Activated naive CD4-positive, alpha-beta T cell treated with anti-CD3 and anti-CD28 coated beads, Interleukin-2, amount 50 U/mL, for 72 hours (primary cell): ENCODE measurements at regions not wholly inside any gene's neighbourhood (a gene's known extent, or its start where the extent isn't known, plus 50 kb on each side); places are given as distances from the start of the nearest gene placed in this dataset.
A peak's percentile ranks its signal among the peaks of the same experiment; 100 is the strongest.

Experiments
- ATAC-seq, 2 donors: fragments of 150-1000 bp; cut with Tn5 transposase; 2 replicates each; pipeline ENCODE4 v1.10.0; 2021; ENCODE audit warnings: mild to moderate bottlenecking in 2 of 2, moderate library complexity in 2 of 2
- DNase-seq, 2 donors: peaks; one replicate each; pipeline ENCODE4 v3.0.0; 2021 to 2022; ENCODE audit warnings: low spot score in 2 of 2
- H3K27ac Mint-ChIP-seq, 2 donors: one replicate each; pipeline ENCODE4 v1.8.0; 2022; ENCODE audit warnings: mild to moderate bottlenecking in 2 of 2, mixed read lengths in 2 of 2
- H3K36me3 Mint-ChIP-seq, 2 donors: one replicate each; pipeline ENCODE4 v1.8.0; 2022; ENCODE audit warnings: mixed read lengths in 2 of 2
- H3K9me3 Mint-ChIP-seq, 2 donors: one replicate each; pipeline ENCODE4 v1.8.0; 2022; ENCODE audit warnings: mixed read lengths in 2 of 2

- DNase-seq (no peak), ATAC-seq (no peak)
- Mint-ChIP-seq H3K36me3 (no peaks in the 10 kb centered on the region), H3K27ac (no peak overlapping the region), H3K9me3 (no peaks in the 10 kb centered on the region)
These were observed 349.2 kb upstream of the ADAMTSL1 start for GRCh38 chr9:18124760-18125159.

GRCh38 chr9:18126831-18127498 lies 347.0 kb upstream of the ADAMTSL1 start:
- Mint-ChIP-seq H3K36me3 (no peaks in the 10 kb centered on the region), H3K27ac (no peak overlapping the region)
- ATAC-seq: no peak

GRCh38 chr9:18127499-18127875 lies 346.5 kb upstream of the ADAMTSL1 start:
- Mint-ChIP-seq H3K36me3 (no peaks in the 10 kb centered on the region), H3K27ac (no peak overlapping the region), H3K9me3 (peaks cover 6 to 8% of the 10 kb centered on the region in 2 donors)
- DNase-seq: no peak
- no peak for ATAC-seq

More at GRCh38 chr9:18126831-18127498, 347.0 kb upstream of the ADAMTSL1 start:
- no peak for DNase-seq
- peaks cover under 1 to 3% of the 10 kb centered on the region in 2 donors for H3K9me3 Mint-ChIP-seq

- Mint-ChIP-seq H3K36me3 (no peaks in the 10 kb centered on the region), H3K9me3 (peaks cover 9 to 10% of the 10 kb centered on the region in 2 donors), H3K27ac (no peak overlapping the region)
- DNase-seq: no peak
- no peak for ATAC-seq
These were observed 344.1 kb upstream of the ADAMTSL1 start for GRCh38 chr9:18129809-18130334.

GRCh38 chr9:18136354-18136994 lies 337.5 kb upstream of the ADAMTSL1 start:
- peaks cover 17% of the 10 kb centered on the region in 2 donors for H3K9me3 Mint-ChIP-seq
- no peaks in the 10 kb centered on the region for H3K36me3 Mint-ChIP-seq
- ATAC-seq (no peak), DNase-seq (no peak)
- H3K27ac Mint-ChIP-seq: no peak overlapping the region

- DNase-seq: no peak
- no peaks in the 10 kb centered on the region for H3K36me3 Mint-ChIP-seq
- H3K27ac Mint-ChIP-seq: no peak overlapping the region
- peaks cover 7 to 8% of the 10 kb centered on the region in 2 donors for H3K9me3 Mint-ChIP-seq
- ATAC-seq: no peak
These were observed 336.1 kb upstream of the ADAMTSL1 start for GRCh38 chr9:18137815-18138214.

DNA sequence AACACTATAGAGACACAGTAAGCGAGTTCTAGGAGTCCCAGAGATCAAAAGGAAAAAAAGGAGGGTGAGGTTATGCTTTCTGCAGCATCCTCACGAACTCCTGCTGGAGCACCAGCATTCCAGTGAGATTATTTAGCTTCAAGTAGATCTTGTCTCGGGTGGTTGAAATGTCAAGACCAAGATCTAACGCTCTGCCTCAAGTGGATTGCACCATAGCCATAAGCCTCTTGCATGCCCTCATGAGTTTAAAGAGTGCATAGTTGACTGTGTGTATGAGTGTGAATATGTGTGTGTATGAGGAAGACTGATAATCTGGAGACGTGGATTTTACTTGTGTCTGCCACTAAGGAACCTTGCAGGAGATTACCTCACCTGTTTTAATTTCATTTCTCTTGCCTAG lies 335.3 kb upstream of the ADAMTSL1 start:
- Mint-ChIP-seq H3K27ac (no peak overlapping the region), H3K36me3 (no peaks in the 10 kb centered on the region), H3K9me3 (peaks cover 7 to 8% of the 10 kb centered on the region in 2 donors)
- DNase-seq (no peak), ATAC-seq (no peak)

DNA sequence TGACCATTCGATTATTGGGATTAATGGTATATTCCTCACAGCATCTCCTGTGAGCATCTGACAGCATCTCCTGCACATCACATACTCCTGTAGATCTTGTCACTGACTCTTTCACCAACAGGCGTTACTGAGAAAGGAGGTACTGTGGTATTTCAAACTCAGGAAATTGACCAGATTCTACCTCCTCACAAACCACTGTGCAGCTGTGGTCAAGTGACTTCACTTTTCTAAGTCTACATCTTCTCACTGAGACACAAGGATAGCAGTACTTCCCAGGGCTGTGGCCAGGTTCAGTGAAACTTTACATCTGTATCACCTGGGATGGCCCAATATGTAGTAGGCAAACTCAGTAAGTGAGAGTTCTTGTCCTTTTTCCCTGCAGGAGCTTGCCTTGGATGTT lies 332.3 kb upstream of the ADAMTSL1 start:
- DNase-seq (no peak), ATAC-seq (no peak)
- H3K36me3 Mint-ChIP-seq: no peaks in the 10 kb centered on the region
- H3K9me3 Mint-ChIP-seq: peaks cover 2 to 3% of the 10 kb centered on the region in 2 donors
- H3K27ac Mint-ChIP-seq: no peak overlapping the region

GRCh38 chr9:18143073-18143745 lies 330.7 kb upstream of the ADAMTSL1 start:
- Mint-ChIP-seq H3K27ac (no peak overlapping the region), H3K36me3 (no peaks in the 10 kb centered on the region), H3K9me3 (no peaks in the 10 kb centered on the region)
- no peak for ATAC-seq
- no peak for DNase-seq

- H3K27ac Mint-ChIP-seq: no peak overlapping the region
- no peak for DNase-seq
- H3K9me3 Mint-ChIP-seq: peaks cover 5 to 16% of the 10 kb centered on the region in 2 donors
- ATAC-seq: no peak
- no peaks in the 10 kb centered on the region for H3K36me3 Mint-ChIP-seq
These were observed 327.6 kb upstream of the ADAMTSL1 start for GRCh38 chr9:18146329-18146728.

DNA sequence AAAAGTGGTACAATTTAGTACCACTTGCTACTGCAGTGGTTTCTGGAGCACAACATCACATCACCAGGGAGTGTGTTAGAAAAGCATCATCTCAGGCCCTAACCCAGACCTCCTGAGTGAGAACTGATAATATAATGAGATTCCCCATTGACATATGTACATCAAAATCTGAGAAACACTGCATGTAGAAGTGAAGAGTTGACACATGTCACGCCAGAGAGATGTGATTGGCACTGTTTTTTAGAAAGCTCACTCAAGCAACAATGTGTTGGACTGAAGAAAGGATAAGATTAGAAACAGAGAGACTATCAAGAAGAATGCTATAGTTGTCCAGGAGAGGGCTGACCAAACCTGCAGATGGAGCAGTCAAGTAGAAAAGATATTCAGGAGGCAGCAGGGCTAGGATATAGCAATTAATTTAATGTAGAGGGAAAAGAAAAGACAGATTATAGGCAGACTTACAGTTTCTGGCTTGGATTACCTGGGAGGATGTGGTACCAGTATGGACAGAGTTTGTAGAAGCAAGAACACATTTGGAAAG lies 324.4 kb upstream of the ADAMTSL1 start:
- ATAC-seq: no peak
- Mint-ChIP-seq H3K36me3 (no peaks in the 10 kb centered on the region), H3K9me3 (peaks cover 5 to 16% of the 10 kb centered on the region in 2 donors), H3K27ac (no peak overlapping the region)
- no peak for DNase-seq

DNA sequence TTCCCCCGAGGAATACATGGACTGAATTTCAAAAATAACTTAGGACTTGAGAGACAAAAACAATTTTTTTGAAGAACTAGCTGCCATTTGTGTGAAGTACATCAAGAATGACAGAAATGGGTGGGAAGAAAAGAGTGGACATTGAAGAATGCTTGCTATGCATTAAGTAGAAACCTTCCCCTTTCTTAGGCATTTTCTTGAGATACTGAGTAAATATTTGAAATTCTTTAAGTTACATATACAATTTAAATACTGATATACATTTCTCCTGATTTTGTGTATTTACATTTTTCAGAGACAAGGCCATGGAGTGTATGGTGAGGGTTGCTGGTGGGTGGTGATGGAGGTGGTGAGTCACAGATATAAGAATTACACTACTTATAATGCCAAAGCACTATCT lies 319.3 kb upstream of the ADAMTSL1 start:
- H3K36me3 Mint-ChIP-seq: no peaks in the 10 kb centered on the region

GRCh38 chr9:18159254-18159653 lies 314.7 kb upstream of the ADAMTSL1 start:
- Mint-ChIP-seq H3K36me3 (no peaks in the 10 kb centered on the region), H3K27ac (peak overlapping the region in 1 of 2 donors; percentile 17), H3K9me3 (no peaks in the 10 kb centered on the region)
- DNase-seq (no peak), ATAC-seq (no peak)

More for the DNA sequence above, 319.3 kb upstream of the ADAMTSL1 start:
- Mint-ChIP-seq H3K27ac (no peak overlapping the region), H3K9me3 (peaks cover under 1 to 8% of the 10 kb centered on the region in 2 donors)
- ATAC-seq (no peak), DNase-seq (no peak)

DNA sequence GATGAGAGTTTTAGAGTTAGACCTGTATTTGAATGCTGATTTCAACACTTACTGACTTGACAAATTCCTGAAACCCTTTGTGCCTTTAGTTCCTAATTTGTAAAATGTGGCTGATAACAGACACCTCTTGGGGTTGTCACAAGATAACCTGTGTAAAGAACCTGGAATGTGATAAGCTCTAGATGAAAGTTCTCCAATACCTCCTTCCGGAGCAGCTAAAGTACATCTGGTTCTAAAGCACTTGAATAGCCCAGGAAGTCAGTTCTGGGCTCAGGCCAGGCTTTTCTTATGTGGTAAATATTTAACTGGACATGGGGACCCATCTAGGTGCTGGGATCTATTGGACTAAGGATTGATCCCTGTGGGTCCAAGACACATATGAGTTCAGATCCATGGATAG lies 310.8 kb upstream of the ADAMTSL1 start:
- no peaks in the 10 kb centered on the region for H3K36me3 Mint-ChIP-seq
- H3K9me3 Mint-ChIP-seq: peaks cover 3% of the 10 kb centered on the region in 2 donors
- no peak for ATAC-seq
- DNase-seq: no peak
- H3K27ac Mint-ChIP-seq: no peak overlapping the region

- Mint-ChIP-seq H3K27ac (no peak overlapping the region), H3K36me3 (no peaks in the 10 kb centered on the region), H3K9me3 (peaks cover 3% of the 10 kb centered on the region in 2 donors)
- DNase-seq (no peak), ATAC-seq (no peak)
These were observed 306.2 kb upstream of the ADAMTSL1 start for GRCh38 chr9:18167733-18168132.

DNA sequence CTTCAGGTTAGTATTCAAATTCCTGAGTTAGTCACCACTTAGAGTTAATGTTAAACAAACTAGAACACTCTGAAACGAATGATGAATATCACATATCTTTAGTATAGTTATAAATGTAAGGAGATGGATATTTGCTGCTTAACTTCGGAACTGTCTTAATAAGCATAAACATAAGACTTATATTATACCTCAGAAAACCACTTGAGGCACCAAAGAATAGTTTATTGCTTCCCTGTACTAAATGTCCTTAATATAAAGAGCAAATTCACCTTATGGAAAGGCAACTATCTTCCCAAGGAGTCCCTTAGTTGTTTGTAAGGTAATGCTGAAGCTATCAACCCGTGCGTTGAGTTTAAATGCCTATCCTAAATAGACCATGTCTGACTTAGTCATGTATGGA lies 300.0 kb upstream of the ADAMTSL1 start:
- Mint-ChIP-seq H3K9me3 (peaks cover 4 to 5% of the 10 kb centered on the region in 2 donors), H3K36me3 (peaks cover 5 to 6% of the 10 kb centered on the region in 2 donors), H3K27ac (no peak overlapping the region)
- DNase-seq: no peak
- no peak for ATAC-seq

- Mint-ChIP-seq H3K9me3 (peaks cover 2% of the 10 kb centered on the region in 2 donors), H3K27ac (no peak overlapping the region), H3K36me3 (peaks cover 2 to 3% of the 10 kb centered on the region in 2 donors)
- DNase-seq (no peak), ATAC-seq (no peak)
These were observed 291.3 kb upstream of the ADAMTSL1 start for GRCh38 chr9:18182636-18183035.
